ENCODE measurements at regions not wholly inside any gene's neighbourhood (a gene's known extent, or its start where the extent isn't known, plus 50 kb on each side); places are given as distances from the start of the nearest gene placed in this dataset.

DNA sequence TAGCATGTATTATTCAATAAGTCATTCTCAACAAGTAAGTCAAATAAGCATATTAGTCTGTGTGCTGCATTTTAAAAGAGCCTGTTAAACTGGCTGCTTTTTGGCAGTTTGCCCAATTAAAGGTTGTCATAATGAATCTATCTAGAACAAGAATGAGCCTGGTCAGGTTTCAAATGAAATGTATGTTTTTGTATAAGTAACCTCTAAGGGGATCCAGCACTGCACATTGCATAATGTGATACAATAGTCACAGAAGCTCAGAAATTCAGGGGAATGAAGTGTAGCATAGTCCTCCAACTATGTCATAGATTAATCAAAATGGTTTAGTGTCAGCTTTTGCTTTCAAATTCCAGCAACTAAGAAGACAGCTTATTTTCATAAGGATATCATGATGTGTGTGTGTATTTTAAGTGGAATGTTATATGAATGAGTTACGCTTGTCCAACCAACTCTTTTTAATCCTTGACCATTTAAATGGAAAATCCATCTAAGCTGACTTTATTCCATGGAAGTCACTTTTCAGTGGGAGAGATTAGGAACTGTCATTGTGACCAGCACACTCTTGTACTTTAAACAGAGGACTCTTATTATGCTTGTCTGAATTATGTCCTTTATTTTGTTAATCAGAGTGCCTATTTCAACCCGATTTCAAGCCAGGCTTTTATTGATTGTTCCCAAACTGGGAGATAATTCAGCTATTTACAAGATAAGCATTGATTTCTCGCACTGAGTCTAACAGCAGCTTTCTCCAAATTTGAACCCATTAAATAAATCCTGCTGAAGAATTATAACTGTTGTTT lies 283.9 kb upstream of the ADAMTSL1 start:
- WGBS, result 31% methylated on average over 3 of the region's 3 CpGs
- Histone ChIP-seq H3K27me3 (no peaks in the 10 kb centered on the region), H3K4me3 (no peak overlapping the region), H3K36me3 (no peaks in the 10 kb centered on the region), H3K4me1 (peaks cover 0 to 50% (median 42%) of the 10 kb centered on the region in 4 donors), H3K9me3 (no peaks in the 10 kb centered on the region), H3K27ac (replicated peaks in 1 of 4) (peak overlapping the region; percentile 11 to 42 (median 24))
- no peak for TF ChIP-seq POLR2AphosphoS5 (IDR thresholded peaks at IDR 0.05)
- TF ChIP-seq, protein P1, sequence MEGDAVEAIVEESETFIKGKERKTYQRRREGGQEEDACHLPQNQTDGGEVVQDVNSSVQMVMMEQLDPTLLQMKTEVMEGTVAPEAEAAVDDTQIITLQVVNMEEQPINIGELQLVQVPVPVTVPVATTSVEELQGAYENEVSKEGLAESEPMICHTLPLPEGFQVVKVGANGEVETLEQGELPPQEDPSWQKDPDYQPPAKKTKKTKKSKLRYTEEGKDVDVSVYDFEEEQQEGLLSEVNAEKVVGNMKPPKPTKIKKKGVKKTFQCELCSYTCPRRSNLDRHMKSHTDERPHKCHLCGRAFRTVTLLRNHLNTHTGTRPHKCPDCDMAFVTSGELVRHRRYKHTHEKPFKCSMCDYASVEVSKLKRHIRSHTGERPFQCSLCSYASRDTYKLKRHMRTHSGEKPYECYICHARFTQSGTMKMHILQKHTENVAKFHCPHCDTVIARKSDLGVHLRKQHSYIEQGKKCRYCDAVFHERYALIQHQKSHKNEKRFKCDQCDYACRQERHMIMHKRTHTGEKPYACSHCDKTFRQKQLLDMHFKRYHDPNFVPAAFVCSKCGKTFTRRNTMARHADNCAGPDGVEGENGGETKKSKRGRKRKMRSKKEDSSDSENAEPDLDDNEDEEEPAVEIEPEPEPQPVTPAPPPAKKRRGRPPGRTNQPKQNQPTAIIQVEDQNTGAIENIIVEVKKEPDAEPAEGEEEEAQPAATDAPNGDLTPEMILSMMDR (IDR thresholded peaks at IDR 0.05), result no peak
- no peak for TF ChIP-seq POLR2A (IDR thresholded peaks at IDR 0.05; ENCODE audit: low read depth)
- TF ChIP-seq EP300 (IDR thresholded peaks at IDR 0.05), result no peak
- intact Hi-C loops (cut with DNase I), result no loop called here
- DNase-seq (ENCODE audit: extremely low spot score), result no peak

DNA sequence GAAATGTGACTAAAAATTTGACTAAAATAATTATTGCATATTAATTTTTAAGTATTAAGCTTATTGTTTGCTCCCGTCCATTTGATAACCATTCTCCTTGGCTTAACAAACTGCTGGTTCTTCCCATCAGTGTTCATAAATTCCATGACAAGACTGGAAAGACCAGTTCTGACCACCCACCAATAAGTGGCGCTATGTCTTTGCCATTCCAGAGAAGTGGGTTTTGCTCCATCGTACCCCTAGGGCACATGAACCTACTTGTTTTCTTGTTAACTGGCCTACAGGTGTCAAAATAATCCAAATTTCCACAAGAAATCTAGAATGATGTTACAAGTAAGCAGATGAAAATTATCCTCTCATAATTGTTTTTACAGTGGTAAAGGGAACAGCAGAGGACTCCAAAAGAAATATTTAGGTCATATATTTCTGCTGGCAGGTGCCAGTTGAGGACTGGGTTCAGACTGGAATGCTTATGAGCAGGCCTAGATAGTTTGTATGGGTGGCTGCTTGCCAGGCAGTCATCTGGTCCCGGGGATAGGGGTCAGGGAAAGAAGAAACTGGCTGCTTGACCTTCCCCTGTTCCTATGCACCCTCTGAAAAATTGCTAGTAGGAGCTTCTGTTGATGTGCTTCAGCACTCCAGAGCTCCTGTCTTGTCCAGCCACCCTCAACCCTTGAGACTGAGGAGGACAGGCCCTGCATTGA lies 283.1 kb upstream of the ADAMTSL1 start:
- DNase-seq (ENCODE audit: extremely low spot score), result no peak
- WGBS, result 69% methylated on average over 4 of the region's 4 CpGs
- H3K36me3 ChIP-seq, result no peaks in the 10 kb centered on the region
- peaks cover 0 to 43% (median 37%) of the 10 kb centered on the region in 4 donors for H3K4me1 ChIP-seq
- no peaks in the 10 kb centered on the region for H3K9me3 ChIP-seq
- H3K27me3 ChIP-seq, result no peaks in the 10 kb centered on the region
- intact Hi-C loops (cut with DNase I), result no loop called here
- H3K27ac ChIP-seq (replicated peaks in 1 of 4), result peak overlapping the region in 3 of 4 donors; percentile 11 to 42 (median 30)
- TF ChIP-seq, protein P1 (IDR thresholded peaks at IDR 0.05), result no peak
- TF ChIP-seq EP300 (IDR thresholded peaks at IDR 0.05) (no peak), POLR2A (IDR thresholded peaks at IDR 0.05; ENCODE audit: low read depth) (no peak), POLR2AphosphoS5 (IDR thresholded peaks at IDR 0.05) (no peak)
- H3K4me3 ChIP-seq, result no peak overlapping the region

DNA sequence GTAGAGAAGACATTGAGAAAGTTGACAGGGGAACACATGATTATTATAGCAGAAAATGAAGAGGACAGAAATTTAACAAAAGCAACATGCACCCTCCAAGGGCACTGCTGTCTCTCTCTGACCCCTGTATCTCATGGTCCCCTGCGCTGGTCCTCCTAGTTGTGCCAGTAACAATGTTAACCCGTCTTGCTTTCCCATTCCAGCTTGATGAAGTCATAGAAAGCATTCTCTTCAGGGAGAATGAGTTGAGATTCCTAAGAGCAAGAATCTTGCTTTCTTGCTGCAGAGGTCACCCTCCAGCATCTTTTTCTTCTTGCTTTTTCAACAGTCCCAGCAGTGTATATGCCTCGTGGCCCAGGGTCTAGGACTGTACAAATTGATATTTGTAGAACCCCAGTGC lies 279.6 kb upstream of the ADAMTSL1 start:
- no peak for DNase-seq (ENCODE audit: extremely low spot score)
- TF ChIP-seq, protein P1 (IDR thresholded peaks at IDR 0.05), result no peak
- TF ChIP-seq EP300 (IDR thresholded peaks at IDR 0.05), result no peak
- TF ChIP-seq POLR2AphosphoS5 (IDR thresholded peaks at IDR 0.05), result no peak
- TF ChIP-seq POLR2A (IDR thresholded peaks at IDR 0.05; ENCODE audit: low read depth), result no peak
- H3K4me3 ChIP-seq, result no peak overlapping the region
- H3K36me3 ChIP-seq, result no peaks in the 10 kb centered on the region
- H3K27ac ChIP-seq (replicated peaks in 1 of 4), result no peak overlapping the region
- no peaks in the 10 kb centered on the region for H3K9me3 ChIP-seq
- intact Hi-C loops (cut with DNase I), result no loop called here
- no peaks in the 10 kb centered on the region for H3K27me3 ChIP-seq
- WGBS, result 58% methylated on average over 3 of the region's 3 CpGs
- peaks cover 0 to 31% (median 28%) of the 10 kb centered on the region in 4 donors for H3K4me1 ChIP-seq

DNA sequence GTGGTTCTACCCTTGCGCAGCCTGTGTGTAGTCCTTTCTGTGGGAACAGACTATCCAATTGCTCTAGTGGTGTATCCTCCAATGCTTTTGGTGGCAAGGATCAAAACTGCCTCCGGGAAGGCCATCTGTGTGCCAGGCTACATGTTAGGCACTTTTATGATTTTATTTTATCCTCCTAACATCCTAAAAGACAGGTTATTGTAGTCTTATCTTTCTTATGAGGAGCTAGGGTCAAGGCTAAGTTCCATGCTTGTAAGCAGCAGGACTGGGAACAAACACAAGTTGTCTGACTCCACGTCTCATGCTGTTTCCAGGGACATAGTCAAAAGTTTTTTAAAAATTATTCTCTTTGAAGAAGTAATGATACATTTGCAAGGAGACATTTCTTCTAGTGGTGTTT lies 278.7 kb upstream of the ADAMTSL1 start:
- peaks cover 0 to 21% (median 18%) of the 10 kb centered on the region in 4 donors for H3K4me1 ChIP-seq
- intact Hi-C loops (cut with DNase I), result no loop called here
- DNase-seq (ENCODE audit: extremely low spot score), result no peak
- no peaks in the 10 kb centered on the region for H3K36me3 ChIP-seq
- TF ChIP-seq, protein P1 (IDR thresholded peaks at IDR 0.05), result no peak
- TF ChIP-seq POLR2AphosphoS5 (IDR thresholded peaks at IDR 0.05), result no peak
- H3K27me3 ChIP-seq, result no peaks in the 10 kb centered on the region
- H3K27ac ChIP-seq (replicated peaks in 1 of 4), result no peak overlapping the region
- H3K4me3 ChIP-seq, result no peak overlapping the region
- WGBS, result 91% methylated on average over 3 of the region's 3 CpGs
- H3K9me3 ChIP-seq, result no peaks in the 10 kb centered on the region
